HG02642 (cell line): ENCODE measurements at regions not wholly inside any gene's neighbourhood (a gene's known extent, or its start where the extent isn't known, plus 50 kb on each side); places are given as distances from the start of the nearest gene placed in this dataset.

Source experiments
- ATAC-seq: cut with Tn5 transposase; IDR thresholded peaks from one replicate; pipeline ENCODE4 v1.9.1; 2021; ENCODE audit warnings: mild to moderate bottlenecking; ENCODE audit not compliant: unreplicated experiment, poor library complexity

DNA sequence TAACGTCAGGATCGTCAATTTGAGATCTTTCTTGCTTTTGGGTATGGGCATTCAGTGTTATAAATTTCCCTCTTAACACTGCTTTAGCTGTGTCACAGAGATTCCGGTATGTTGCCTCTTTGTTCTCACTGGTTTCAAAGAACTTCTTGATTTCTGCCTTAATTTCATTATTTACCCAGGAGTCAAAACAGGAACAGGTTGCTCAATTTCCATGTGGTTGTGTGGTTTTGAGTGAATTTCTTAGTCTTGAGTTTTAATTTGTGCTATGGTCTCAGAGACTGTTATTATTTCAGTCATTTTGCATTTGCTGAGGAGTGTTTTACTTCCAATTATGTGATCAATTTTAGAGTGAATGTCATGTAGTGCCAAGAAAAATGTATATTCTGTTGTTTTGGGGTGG lies 153.1 kb downstream of the PCDH17 start:
- ATAC-seq: no peak

DNA sequence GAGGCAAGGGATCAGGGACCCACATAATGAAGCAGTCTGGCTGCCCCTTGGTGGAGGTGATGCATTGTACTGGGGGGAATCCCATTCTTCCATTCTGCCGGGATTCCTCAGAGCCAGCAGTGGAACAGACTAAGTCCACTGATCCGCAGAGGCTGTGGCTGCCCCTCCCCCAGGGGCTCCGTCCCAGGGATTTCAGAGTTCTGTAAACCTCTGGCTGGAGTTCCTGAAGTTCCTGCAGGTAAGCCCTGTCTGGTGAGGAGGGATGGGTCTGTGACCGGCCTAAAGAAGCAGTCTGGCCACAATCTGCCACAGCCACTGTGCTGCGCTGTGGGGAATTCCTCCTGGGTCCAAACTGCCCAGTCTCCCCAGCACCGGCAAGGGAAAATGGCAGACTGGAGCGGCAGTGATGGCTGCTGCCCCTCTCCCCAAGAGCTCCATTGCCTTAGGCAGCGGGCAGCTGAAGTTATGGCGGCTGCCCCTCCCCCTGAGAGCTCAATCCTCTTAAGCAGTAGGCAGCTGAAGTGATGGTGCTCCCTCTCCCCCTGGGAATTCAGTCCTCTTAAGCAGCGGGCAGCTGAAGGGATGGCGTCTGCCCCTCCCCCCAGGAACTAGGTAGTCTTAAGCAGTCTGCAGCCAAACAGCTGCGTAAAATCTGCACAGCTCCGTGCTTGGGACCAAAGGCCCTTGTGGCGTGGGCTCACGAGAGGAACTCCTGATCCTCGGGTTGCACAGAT lies 155.7 kb downstream of the PCDH17 start:
- ATAC-seq: no peak

DNA sequence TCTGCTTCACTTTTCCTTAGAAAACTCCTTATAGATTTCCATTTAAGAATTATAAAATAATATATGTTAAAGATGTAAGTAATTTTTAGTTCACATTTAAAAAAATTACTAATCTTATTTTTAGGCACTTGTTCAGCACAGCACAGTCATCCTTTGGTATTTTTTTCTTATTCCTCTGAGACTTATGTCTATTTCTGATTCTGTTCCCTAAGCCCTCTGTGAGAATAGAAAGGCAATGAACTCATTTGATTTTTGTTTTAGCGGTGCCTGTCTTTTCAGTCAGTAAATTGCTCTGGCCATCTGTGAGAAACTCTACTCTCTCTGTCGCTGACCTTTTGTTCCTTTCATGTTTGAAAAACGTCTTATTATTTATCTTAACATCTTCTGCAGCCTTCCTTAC lies 168.1 kb downstream of the PCDH17 start:
- ATAC-seq: no peak

DNA sequence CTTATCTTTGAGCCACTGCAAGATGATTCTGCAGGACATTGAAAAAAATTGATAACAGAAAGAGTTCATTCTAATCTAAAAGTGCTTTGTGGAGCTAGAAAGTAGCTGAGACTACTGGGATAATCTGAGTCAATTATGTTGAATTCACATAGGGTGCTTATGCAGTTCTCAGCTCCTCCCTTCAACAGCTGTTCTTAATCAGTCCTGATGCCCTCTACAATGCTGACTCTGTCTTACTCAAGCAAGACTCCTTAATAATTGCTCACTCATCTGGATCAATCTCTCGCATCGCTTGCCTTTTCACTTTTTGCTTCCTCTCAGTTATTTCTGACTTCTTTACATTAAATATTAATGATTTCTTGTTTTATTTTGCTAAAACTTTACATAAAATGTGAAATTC lies 182.1 kb downstream of the PCDH17 start:
- ATAC-seq: no peak

DNA sequence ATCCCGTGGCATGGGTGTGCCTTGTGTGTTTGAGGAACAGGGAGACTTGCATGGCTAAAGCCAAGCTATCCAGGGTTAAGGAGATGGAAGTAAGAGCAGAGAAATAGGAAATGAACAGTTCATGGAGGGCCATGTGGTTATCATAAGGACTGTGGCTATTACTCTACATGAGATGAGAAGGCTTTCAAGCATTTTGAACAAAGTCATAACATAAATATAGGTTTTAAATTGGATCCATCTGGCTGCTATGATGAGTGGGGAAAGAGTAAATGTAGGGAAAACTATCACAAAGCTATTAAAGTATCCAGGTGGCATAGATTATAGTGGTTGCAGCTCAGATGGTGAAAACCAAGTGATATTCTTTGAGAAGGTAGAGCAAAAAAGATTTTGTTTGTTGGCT lies 184.1 kb downstream of the PCDH17 start:
- no peak for ATAC-seq

DNA sequence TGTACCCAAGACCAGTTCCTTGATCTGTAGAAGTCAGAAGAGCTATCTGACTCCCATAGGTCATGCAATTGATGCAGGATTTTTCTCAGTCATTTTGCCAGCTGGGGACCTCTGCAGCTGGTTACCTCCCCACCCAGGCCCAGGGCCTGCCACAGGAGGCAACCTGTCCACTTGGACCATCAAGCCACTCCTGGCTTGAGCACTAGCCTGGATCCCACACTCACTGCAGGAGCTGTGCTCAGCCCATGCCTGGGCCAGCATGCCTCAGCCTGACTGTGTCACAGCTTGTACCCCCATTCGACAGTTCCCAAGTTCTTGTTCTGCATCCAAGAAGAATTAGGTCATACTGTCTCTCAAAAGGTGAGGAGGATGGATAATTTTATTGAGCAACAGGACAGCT lies 189.4 kb downstream of the PCDH17 start:
- no peak for ATAC-seq

DNA sequence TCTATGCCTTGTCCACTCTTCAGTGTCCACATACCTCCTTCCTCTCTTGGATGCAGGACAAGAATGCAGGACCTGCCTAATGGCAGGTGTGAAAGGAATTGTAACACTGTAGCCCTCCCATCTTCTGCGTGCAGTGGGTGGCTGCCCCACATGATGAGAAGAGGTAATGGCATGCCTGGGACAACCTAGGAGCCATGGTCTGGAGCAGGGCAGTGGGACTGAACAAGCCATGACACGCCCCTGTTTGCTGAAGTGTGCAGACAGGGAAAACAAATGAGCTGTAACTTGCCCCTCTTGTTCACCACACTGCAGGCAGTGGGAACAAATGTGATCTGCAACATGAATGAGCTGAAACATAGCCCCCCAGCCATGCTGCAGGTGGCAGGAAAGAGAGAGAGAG lies 192.2 kb downstream of the PCDH17 start:
- ATAC-seq: no peak

DNA sequence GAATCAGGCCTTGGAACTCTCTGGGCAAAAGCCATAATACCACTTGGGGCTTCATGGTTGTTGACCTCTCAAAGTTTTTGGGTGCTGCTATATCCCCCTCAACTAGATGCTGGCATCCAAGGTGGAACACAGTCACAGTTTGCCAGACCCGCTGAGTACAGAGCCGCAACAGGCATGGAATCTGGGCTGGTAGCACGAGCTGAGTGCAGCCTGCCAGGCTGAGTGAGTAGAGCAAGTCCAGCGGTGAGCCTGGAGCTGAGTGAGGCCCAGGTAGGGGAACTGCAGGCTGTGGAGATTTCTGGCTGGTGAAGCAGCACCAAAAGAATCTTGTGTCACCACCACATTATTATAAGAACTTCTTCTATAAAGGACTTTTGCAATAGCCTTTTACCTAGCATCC lies 192.6 kb downstream of the PCDH17 start:
- no peak for ATAC-seq

DNA sequence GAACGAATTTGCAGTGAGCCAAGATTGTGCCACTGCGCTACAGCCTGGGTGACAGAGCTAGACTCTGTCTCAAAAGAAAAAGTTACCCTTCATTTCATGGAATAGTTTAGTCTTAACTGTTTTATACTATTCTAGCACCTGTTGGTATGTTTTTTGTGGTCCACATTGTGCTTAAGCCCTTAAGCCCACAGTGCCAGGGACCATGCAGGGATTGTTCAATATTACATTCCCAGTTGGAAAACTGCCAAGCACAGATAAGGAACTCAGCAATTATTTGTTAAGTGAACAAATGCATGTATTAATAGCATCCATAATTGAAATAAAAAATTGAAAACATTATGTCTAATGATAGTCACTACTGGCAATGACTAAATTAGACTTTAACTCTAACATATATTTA lies 193.5 kb downstream of the PCDH17 start:
- no peak for ATAC-seq

DNA sequence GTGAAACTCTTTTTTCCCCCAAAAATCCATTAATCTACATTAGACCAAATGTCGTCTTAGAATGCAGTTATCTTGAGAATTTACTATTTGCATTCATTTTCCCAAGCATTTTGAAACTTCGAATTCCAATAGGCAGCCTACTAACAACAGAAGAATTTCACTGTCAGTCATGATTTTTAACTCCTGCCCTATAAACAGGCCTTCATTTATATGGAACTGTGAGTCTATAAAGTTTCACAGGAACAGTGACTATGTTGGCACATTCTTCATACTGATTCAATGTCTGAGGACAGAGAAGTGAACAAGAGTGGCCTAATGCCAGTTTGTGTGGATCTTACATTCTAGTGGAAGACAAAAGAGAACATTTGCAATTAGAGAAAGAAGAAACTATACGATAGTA lies 198.0 kb downstream of the PCDH17 start:
- no peak for ATAC-seq

DNA sequence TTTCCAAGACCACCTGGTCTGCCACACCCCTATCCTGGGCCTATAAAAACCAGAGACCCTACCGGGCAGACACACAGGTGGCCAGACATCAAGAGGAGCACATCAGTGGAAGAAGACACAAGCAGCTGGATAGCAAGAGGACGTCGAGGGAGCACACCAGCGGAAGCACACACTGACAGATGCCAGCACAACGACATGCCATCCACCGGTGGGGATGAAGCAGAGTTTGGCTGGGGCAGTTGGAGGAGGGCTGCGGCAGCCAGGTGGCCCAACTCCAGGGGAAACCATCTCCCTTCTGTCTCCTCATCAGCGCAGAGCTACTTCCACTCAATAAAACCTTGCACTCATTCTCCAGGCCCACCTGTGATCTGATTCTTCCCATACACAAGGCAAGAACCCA lies 200.6 kb downstream of the PCDH17 start:
- no peak for ATAC-seq

DNA sequence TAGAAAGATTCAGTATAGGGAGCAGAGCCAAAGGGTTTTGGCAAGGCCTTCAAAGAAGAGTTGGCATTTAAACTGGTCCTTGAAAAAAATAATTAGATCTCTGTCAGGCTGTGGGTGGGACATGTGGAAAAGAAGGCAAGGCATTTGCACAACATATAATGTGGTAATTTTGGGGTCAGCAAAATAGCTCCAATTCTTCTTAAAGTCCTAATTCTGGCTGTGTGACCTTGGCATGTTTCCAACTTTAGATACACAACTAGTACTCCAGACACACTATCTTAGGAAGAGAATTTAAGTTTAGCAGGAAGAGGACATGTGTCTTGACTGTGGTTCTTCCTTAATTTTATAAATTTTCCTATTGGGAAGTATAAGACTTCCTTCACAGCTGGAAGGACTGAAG lies 206.3 kb downstream of the PCDH17 start:
- ATAC-seq: no peak

DNA sequence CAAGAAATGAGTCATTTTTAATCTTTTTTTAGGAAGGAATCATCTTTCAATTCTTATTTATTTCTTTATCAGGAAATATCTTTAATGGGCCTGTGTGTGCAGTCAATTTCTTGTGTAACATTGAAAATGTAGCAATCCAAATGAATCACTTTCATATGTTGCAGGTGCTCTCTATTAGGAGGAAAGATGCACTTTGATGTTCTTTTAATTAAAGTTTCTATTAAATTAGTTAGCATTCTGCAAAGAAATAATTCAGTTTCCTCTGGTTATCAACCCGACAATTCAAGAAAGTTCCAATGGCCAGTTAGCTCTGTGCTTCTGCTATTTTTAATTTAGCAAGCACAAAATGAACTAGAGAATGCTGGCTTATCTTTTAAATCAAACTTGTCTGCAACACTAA lies 212.0 kb downstream of the PCDH17 start:
- no peak for ATAC-seq

DNA sequence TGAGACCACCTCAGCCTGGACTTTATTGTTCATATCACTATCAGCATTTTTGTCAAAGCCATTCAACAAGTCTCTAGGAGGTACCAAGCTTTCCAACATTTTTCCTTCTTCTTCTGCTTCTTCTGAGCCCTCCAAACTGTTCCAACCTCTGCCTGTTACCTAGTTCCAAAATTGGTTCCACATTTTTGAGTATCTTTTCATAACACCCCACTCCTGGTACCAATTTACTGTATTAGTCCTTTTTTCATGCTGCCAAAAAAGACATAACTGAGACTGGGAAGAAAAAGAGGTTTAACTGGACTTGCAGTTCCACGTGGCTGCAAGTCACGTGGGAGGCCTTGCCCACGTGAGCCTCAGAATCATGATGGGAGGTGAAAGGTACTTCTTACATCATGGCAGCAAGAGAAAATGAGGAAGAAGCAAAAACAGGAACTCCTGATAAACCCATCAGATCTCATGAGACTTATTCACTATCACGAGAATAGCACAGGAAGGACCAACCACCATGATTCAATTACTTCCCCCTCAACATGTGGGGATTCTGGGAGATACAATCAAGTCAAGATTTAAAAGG lies 215.1 kb downstream of the PCDH17 start:
- ATAC-seq: no peak

DNA sequence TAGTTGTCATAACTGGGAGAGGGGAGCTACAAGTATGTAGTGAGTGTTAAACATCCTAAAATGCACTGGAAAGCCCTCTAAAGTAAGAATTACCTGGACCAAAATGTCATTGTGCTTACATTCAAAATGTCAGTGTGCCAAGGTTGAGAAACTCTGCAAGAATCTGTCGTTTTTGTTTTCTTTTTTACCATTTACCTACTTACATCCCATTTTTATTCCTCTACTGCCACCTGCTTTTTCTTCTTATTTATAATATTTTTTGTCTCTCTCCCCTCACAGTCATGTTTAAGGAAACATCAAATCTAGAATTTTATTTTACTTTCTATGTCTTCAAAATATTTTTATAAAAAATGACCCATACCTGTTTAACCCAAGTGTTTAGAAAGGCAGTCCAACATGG lies 226.4 kb downstream of the PCDH17 start:
- ATAC-seq: no peak

DNA sequence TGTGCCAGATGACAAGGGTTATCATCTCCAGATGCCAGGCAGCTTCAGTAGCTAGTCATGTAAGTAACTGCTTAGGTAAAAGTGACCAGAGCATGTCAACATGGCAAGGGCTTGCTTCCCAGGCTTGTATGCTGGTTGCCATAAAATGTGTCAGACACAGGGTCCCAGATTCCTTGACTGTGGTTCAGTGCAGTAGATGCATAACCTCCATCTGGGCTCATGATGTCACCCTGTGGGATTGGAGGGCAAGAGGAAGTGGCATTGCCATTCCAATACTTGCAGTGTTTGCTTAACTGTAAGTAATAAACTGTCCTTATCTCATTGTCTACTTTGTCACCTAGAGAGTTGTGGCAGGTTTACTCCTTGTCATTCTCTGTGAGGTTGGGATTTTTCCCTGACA lies 226.8 kb downstream of the PCDH17 start:
- ATAC-seq: no peak

DNA sequence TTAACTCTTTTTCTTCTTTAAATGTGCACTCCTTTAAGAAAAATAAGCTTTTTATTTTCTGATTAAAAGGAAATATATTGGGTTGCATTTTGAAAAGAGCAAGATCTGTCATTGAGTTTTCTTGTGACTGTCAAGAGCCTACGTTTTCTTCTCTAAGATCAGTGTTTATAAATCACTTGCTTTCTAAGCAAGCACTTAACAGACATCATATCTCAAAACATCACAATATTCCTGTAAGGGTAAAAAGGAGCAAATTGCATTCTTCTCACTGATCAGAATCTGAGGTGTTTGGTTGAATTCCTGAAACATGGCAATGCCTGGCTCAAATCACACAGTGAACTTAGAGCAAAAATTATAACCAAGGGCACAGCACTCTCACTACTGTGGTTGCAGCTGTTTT lies 231.3 kb downstream of the PCDH17 start:
- ATAC-seq: no peak

DNA sequence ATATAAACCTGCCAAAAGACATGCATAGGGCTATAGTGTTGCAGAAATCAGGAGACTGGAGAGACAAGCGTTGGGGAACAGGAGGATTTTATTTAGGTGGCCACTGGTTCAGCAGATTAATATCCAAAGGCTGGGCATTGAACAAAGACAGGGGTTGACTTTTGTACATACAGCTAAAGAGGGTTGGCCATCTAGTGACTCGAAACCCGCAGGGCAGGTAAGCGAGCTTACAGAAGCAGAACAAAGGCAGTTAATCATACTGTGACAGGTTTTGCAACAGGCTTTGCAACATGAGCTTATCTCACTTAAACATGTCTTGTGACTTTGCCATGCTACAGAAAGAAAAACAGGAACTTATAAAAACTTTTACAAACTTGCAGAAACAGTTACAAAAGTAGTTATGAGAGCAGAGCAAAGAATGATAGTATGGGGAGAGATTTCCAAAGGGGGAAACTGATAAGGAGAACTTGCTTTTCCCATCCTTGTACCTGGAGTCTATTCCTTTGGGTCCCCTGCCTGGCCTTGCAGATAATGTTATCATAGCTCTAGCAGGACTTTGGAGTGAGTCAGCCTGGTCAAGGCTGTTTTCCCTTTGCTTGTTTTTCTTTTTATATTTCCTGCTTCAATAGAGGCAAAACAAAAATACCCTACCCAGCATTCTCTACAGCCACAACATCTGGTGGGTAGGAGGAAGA lies 234.2 kb downstream of the PCDH17 start:
- ATAC-seq: no peak

DNA sequence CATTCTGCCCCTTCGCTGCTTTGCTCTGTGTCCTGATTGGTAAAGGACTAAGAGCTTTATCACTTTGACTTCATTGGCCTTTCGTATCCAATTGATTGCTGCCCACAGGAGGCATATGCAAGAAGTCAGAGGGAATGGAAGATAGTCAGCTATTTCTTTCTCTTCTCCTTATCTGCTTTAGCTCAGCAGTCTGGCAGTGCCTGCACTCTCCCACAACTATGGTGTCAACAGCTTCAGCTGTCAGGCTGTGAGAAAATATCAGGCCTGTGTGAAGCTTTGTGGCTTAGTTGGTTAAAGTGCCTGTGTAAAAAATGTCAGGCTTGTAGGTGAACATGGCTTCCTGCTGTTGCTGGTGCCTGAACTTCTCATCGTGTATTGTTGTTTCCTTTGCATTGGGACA lies 243.0 kb downstream of the PCDH17 start:
- no peak for ATAC-seq

DNA sequence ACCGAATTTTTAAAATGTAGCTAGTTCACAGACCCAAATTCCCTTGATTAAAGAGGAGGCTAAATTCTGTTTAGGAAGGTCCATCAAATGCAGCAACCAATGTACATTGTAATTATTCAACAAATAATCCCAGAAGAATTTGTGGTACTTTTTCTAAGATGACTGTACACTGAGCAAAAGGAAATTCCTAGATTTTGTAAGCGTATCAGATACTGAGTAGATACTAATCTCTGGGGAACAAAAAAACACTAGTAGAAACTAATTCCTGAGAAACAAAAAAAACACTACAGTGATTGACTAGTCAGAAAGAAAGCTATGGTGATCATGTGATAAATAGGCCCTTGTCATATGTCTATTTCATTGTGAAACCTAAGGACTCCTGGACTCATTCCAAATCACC lies 246.1 kb downstream of the PCDH17 start:
- ATAC-seq: no peak

DNA sequence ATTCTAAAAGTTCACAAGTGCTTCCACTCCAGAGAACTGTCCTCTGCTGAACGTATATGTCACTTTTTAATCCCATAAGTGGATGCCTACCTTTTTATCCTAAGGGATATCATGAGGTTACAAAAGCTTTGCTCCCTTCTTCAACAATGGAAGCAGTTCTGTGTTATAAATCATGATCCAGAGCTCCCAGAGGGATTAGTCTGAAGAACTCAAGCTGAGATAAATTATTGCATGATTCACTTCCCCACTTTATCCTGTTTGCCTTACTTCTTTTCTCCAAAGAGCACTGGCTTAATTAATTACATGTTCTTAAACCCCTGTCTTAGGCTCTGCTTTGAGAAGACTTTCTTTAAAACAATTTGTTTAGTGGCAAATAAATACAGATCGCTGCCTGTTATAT lies 246.7 kb downstream of the PCDH17 start:
- ATAC-seq: no peak

DNA sequence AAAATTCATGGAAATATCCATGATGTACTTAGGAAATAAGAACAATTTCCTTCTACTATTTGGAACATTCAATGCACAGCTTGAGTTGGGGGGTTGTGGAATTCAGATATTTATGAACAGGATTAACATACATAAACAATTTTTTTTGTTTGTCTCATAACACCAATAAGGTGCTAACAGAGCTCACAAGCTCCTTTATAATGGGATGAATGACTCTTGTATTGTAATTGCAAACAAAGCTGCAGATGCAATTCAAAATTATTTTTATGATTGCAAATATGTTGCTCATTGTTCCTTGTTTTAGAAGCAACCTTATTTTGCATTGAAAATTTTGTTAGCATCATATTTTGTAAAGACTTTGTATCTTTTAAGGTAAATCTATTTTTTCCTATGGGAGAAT lies 265.7 kb downstream of the PCDH17 start:
- ATAC-seq: no peak
